ENCODE measurements at regions not wholly inside any gene's neighbourhood (a gene's known extent, or its start where the extent isn't known, plus 50 kb on each side); places are given as distances from the start of the nearest gene placed in this dataset.

- Mint-ChIP-seq H3K36me3 (peaks cover under 1% of the 10 kb centered on the region), H3K27me3 (no peaks in the 10 kb centered on the region), H3K4me1 (ENCODE audit: unreplicated experiment) (no peaks in the 10 kb centered on the region), H3K9me3 (peaks cover under 1% of the 10 kb centered on the region), H3K27ac (no peak overlapping the region), H3K4me3 (no peak overlapping the region)
- no peak for TF ChIP-seq CTCF (conservative IDR thresholded peaks at IDR 0.05)
- no peak for DNase-seq (ENCODE audit: extremely low spot score, unreplicated experiment)
These were observed 77.0 kb upstream of the PGRMC2 start for GRCh38 chr4:128364565-128364964.

GRCh38 chr4:128363966-128364365, 76.4 kb upstream of the PGRMC2 start:
- H3K27me3 Mint-ChIP-seq = no peaks in the 10 kb centered on the region
- H3K4me1 Mint-ChIP-seq (ENCODE audit: unreplicated experiment) = no peaks in the 10 kb centered on the region
- TF ChIP-seq CTCF (conservative IDR thresholded peaks at IDR 0.05) = no peak
- no peaks in the 10 kb centered on the region for H3K36me3 Mint-ChIP-seq
- H3K9me3 Mint-ChIP-seq = no peaks in the 10 kb centered on the region
- H3K4me3 Mint-ChIP-seq = no peak overlapping the region
- H3K27ac Mint-ChIP-seq = no peak overlapping the region
- DNase-seq (ENCODE audit: extremely low spot score, unreplicated experiment) = no peak

GRCh38 chr4:128362760-128363159, 75.1 kb upstream of the PGRMC2 start:
- Mint-ChIP-seq H3K27ac (no peak overlapping the region), H3K4me1 (ENCODE audit: unreplicated experiment) (no peaks in the 10 kb centered on the region), H3K36me3 (no peaks in the 10 kb centered on the region), H3K9me3 (no peaks in the 10 kb centered on the region), H3K27me3 (no peaks in the 10 kb centered on the region), H3K4me3 (no peak overlapping the region)
- TF ChIP-seq CTCF (conservative IDR thresholded peaks at IDR 0.05) = no peak
- no peak for DNase-seq (ENCODE audit: extremely low spot score, unreplicated experiment)

GRCh38 chr4:128359422-128359821, 71.8 kb upstream of the PGRMC2 start:
- no peak overlapping the region for H3K27ac Mint-ChIP-seq
- peaks cover 5% of the 10 kb centered on the region for H3K36me3 Mint-ChIP-seq
- peaks cover 12% of the 10 kb centered on the region for H3K4me1 Mint-ChIP-seq (ENCODE audit: unreplicated experiment)
- TF ChIP-seq CTCF (conservative IDR thresholded peaks at IDR 0.05) = no peak
- no peak overlapping the region for H3K4me3 Mint-ChIP-seq
- no peaks in the 10 kb centered on the region for H3K27me3 Mint-ChIP-seq
- DNase-seq (ENCODE audit: extremely low spot score, unreplicated experiment) = no peak
- H3K9me3 Mint-ChIP-seq = peaks cover 5% of the 10 kb centered on the region

- peaks cover 5% of the 10 kb centered on the region for H3K36me3 Mint-ChIP-seq
- H3K9me3 Mint-ChIP-seq = peaks cover 5% of the 10 kb centered on the region
- peaks cover 16% of the 10 kb centered on the region for H3K4me1 Mint-ChIP-seq (ENCODE audit: unreplicated experiment)
- DNase-seq (ENCODE audit: extremely low spot score, unreplicated experiment) = no peak
- no peaks in the 10 kb centered on the region for H3K27me3 Mint-ChIP-seq
- H3K4me3 Mint-ChIP-seq = no peak overlapping the region
- TF ChIP-seq CTCF (conservative IDR thresholded peaks at IDR 0.05) = no peak
- no peak overlapping the region for H3K27ac Mint-ChIP-seq
These were observed 71.3 kb upstream of the PGRMC2 start for GRCh38 chr4:128358913-128359279.

GRCh38 chr4:128358231-128358912, 70.8 kb upstream of the PGRMC2 start:
- Mint-ChIP-seq H3K9me3 (peaks cover 5% of the 10 kb centered on the region), H3K27ac (no peak overlapping the region), H3K4me1 (ENCODE audit: unreplicated experiment) (peaks cover 16% of the 10 kb centered on the region), H3K36me3 (peaks cover 5% of the 10 kb centered on the region), H3K27me3 (no peaks in the 10 kb centered on the region), H3K4me3 (no peak overlapping the region)
- DNase-seq (ENCODE audit: extremely low spot score, unreplicated experiment) = no peak
- no peak for TF ChIP-seq CTCF (conservative IDR thresholded peaks at IDR 0.05)

Data from type B pancreatic cell (in vitro differentiated cells).